HG03520 (cell line): ENCODE measurements at regions not wholly inside any gene's neighbourhood (a gene's known extent, or its start where the extent isn't known, plus 50 kb on each side); places are given as distances from the start of the nearest gene placed in this dataset.

Experiments
- ATAC-seq: cut with Tn5 transposase; IDR thresholded peaks from one replicate; pipeline ENCODE4 v1.9.1; 2021; ENCODE audit warnings: mild to moderate bottlenecking, moderate library complexity; ENCODE audit not compliant: unreplicated experiment

- no peak for ATAC-seq
Measured at GRCh38 chrX:36913551-36913950, 94.6 kb upstream of the FAM47C start.

- ATAC-seq = no peak
Measured at GRCh38 chrX:36916941-36917340, 91.2 kb upstream of the FAM47C start.

- ATAC-seq = no peak
Measured at GRCh38 chrX:36927712-36928111, 80.5 kb upstream of the FAM47C start.

GRCh38 chrX:36930491-36930890, 77.7 kb upstream of the FAM47C start:
- no peak for ATAC-seq

GRCh38 chrX:36947214-36947613, 61.0 kb upstream of the FAM47C start:
- ATAC-seq = no peak

GRCh38 chrX:36950495-36951253, 57.5 kb upstream of the FAM47C start:
- no peak for ATAC-seq

GRCh38 chrX:36957425-36958328, 50.5 kb upstream of the FAM47C start:
- ATAC-seq = no peak
